RWPE2 (cell line): ENCODE measurements at regions not wholly inside any gene's neighbourhood (a gene's known extent, or its start where the extent isn't known, plus 50 kb on each side); places are given as distances from the start of the nearest gene placed in this dataset.
A peak's percentile ranks its signal among the peaks of the same experiment; 100 is the strongest.

Experiments used
- ATAC-seq: fragments of 200-7000 bp; cut with Tn5 transposase; 3 replicates; pipeline ENCODE4 v1.9.1; 2021; ENCODE audit warnings: low read depth
- DNase-seq: peaks from one replicate; pipeline ENCODE4 v3.0.0-alpha.2; 2020; ENCODE audit warnings: low spot score
- H3K27ac ChIP-seq: fragments of 450-650 bp; 2 replicates; pipeline ENCODE4 v1.5.1; 2017; ENCODE audit warnings: mild to moderate bottlenecking; ENCODE audit not compliant: poor library complexity, severe bottlenecking
- H3K27me3 ChIP-seq: fragments of 250-450 bp; sonication (Bioruptor Pico); 2 replicates; pipeline ENCODE4 v1.5.1; 2021; ENCODE audit warnings: mild to moderate bottlenecking, moderate library complexity; ENCODE audit not compliant: insufficient read depth, poor library complexity, severe bottlenecking
- H3K36me3 ChIP-seq: fragments of 250-450 bp; sonication (Bioruptor Pico); 2 replicates; pipeline ENCODE4 v1.5.1; 2020; ENCODE audit warnings: low read depth, mild to moderate bottlenecking, moderate library complexity
- H3K4me1 ChIP-seq: fragments of 250-450 bp; sonication (Bioruptor Pico); 2 replicates; pipeline ENCODE4 v1.5.1; 2021; ENCODE audit warnings: mild to moderate bottlenecking, moderate library complexity; ENCODE audit not compliant: insufficient read depth, poor library complexity, severe bottlenecking
- H3K4me3 ChIP-seq: fragments of 250-450 bp; sonication (Bioruptor Pico); 2 replicates; pipeline ENCODE4 v1.5.1; 2021; ENCODE audit warnings: mild to moderate bottlenecking, moderate library complexity; ENCODE audit not compliant: severe bottlenecking
- H3K9me3 ChIP-seq: fragments of 250-450 bp; sonication (Bioruptor Pico); 2 replicates; pipeline ENCODE4 v1.5.1; 2021; ENCODE audit warnings: mild to moderate bottlenecking, moderate library complexity; ENCODE audit not compliant: severe bottlenecking
- CTCF ChIP-seq: fragments of 450-650 bp; IDR thresholded peaks from one replicate; pipeline ENCODE4 v1.5.1; 2017; ENCODE audit warnings: mild to moderate bottlenecking, moderate library complexity; ENCODE audit not compliant: poor library complexity, severe bottlenecking

DNA sequence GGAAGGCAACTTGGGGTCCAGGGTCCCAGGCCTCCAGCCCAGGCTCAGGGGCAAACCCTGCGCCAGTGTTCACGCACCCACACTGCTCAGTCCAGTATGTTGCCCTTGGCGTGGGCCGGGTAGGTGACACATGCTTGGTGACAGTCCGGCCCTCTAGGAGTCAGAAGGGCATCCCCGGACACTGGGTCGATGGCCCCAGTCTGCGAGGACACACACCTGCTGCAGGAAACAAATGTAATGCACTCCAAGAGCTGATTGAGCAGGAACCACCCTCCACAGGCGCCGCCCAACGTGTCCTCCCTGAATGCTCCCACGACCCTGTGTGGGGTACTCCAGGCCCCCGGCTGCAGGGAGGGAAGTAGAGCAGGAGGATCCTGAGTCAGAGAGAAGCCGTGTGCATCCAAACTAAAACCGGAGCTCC, 160.7 kb downstream of the DLL1 start:
- no peak for TF ChIP-seq CTCF
- no peak overlapping the region for H3K4me3 ChIP-seq
- no peak overlapping the region for H3K27ac ChIP-seq
- peaks cover under 1% of the 10 kb centered on the region for H3K4me1 ChIP-seq
- no peaks in the 10 kb centered on the region for H3K9me3 ChIP-seq
- peak; percentile 65 for DNase-seq
- H3K27me3 ChIP-seq = no peaks in the 10 kb centered on the region
- ATAC-seq = no peak
- H3K36me3 ChIP-seq = no peaks in the 10 kb centered on the region

DNA sequence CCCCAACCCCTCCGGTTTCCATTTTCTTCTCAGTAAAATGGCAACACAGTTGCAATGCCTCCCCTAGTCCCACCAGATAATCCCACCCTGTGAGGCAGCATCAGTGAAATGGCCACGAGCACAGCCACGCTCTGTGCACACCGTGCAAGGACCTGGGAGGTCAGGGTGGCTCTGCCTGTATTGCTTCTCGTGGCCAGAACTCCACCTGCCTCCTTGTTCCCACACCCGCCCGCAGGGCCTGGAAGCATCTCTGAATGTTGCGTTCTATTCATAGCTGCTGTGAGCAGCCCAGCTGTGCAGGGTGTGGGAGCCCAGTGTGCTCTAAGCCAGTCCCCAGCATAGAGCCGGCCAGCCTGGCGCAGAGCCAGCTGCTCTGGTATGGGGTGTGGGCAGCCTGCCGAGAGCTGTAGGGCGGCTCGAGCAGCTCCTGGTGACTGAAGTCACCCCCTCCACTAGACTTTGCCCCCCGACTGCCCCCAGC, 161.1 kb downstream of the DLL1 start:
- peak; percentile 83 for DNase-seq
- Histone ChIP-seq H3K27ac (no peak overlapping the region), H3K4me1 (peaks cover 5% of the 10 kb centered on the region), H3K27me3 (no peaks in the 10 kb centered on the region), H3K4me3 (no peak overlapping the region), H3K36me3 (no peaks in the 10 kb centered on the region), H3K9me3 (no peaks in the 10 kb centered on the region)
- TF ChIP-seq CTCF = no peak
- peak; percentile 89 for ATAC-seq

DNA sequence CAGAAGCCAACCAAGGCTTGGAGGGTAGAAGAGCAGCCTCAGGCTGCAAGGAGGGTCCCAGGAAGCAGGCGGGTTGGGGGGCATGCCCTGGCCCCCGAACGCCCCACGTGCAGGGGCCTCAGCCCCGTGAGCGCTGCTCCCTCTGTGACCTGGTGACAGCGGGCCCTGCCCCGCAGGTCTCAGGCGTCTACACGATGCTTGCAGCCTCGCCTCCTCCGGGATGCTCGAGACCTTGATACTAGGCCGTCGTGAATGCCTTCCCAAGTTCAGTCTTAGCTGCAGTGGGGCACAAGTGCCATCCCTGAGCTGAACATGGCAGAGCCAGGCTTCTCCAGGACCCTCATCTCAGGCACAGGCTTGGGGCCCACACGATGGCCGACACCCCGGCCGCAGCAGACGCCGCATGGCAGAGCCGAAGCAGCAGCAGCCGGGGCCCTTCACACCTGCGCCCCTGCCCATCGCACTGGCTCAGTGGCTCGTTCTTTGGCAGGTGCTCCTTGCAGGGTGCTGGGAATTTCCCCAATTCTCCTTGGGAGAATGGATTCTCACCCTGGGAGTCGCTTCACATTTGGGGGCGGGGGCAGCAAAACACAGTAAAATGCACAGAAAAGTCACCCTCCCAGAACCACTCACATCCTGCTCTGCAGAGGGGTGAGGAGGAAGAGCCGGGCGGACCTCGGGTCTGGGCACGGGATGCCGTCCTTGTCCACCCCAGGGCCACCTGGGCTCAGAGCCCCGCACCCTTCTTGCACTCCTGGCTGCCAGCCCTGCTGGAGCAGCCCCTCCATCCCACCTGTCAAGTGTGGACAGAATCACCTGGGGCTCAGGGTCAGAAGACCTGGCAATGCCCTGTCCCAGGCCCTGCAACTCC, 161.8 kb downstream of the DLL1 start:
- H3K9me3 ChIP-seq = no peaks in the 10 kb centered on the region

GRCh38 chr6:170128346-170128745, 162.5 kb downstream of the DLL1 start:
- no peak overlapping the region for H3K27ac ChIP-seq
- no peaks in the 10 kb centered on the region for H3K36me3 ChIP-seq
- H3K27me3 ChIP-seq = no peaks in the 10 kb centered on the region
- peaks cover 17% of the 10 kb centered on the region for H3K4me1 ChIP-seq
- TF ChIP-seq CTCF = no peak
- no peak for DNase-seq
- ATAC-seq = no peak
- no peaks in the 10 kb centered on the region for H3K9me3 ChIP-seq
- no peak overlapping the region for H3K4me3 ChIP-seq

More for the DNA sequence above, 161.8 kb downstream of the DLL1 start:
- Histone ChIP-seq H3K4me3 (no peak overlapping the region), H3K27me3 (no peaks in the 10 kb centered on the region), H3K4me1 (peaks cover 12% of the 10 kb centered on the region), H3K27ac (no peak overlapping the region), H3K36me3 (no peaks in the 10 kb centered on the region)
- DNase-seq (peak; percentile 37), ATAC-seq (no peak)
- TF ChIP-seq CTCF = no peak

DNA sequence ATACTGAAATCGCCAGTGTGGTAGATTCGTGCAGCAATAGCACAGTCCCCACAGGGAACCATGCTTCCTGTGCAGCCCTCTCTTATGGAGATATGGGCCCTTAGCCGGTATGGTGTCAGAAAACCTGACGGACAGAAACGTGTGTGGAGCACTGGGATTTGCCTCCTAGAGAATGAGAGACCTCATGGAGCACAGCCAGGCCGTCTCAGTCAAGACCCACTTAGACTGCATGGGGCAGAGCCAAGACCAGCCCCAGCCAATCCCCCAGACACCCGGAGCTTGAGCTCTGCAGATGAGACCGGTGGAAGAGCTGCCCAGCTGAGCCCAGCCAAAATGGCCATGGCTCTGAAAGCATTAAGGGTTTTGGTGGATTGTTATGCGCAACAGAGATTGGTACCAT, 163.7 kb downstream of the DLL1 start:
- TF ChIP-seq CTCF = no peak
- ATAC-seq = no peak

More for the DNA sequence above, 163.7 kb downstream of the DLL1 start:
- Histone ChIP-seq H3K27ac (no peak overlapping the region), H3K4me3 (no peak overlapping the region), H3K9me3 (peaks cover 2% of the 10 kb centered on the region), H3K4me1 (peaks cover 26% of the 10 kb centered on the region), H3K36me3 (no peaks in the 10 kb centered on the region), H3K27me3 (no peaks in the 10 kb centered on the region)
- no peak for DNase-seq
